Hematopoietic multipotent progenitor cell treated with erythropoietin and hydrocortisone succinate and interleukin-3 and kit ligand, for 4 days (in vitro differentiated cells): ENCODE measurements at regions not wholly inside any gene's neighbourhood (a gene's known extent, or its start where the extent isn't known, plus 50 kb on each side); places are given as distances from the start of the nearest gene placed in this dataset.
A peak's percentile ranks its signal among the peaks of the same experiment; 100 is the strongest.

ENCODE experiments used
- DNase-seq: peaks from one replicate; pipeline ENCODE4 v3.0.0-alpha.2; 2015

GRCh38 chr12:91418221-91419090 is 235.8 kb upstream of the DCN start:
- DNase-seq = no peak

GRCh38 chr12:91417650-91418049 is 235.0 kb upstream of the DCN start:
- no peak for DNase-seq

GRCh38 chr12:91414636-91415035 is 232.0 kb upstream of the DCN start:
- DNase-seq = no peak

- no peak for DNase-seq
These were observed 231.2 kb upstream of the DCN start for GRCh38 chr12:91413581-91414546.

- DNase-seq = no peak
These were observed 224.3 kb upstream of the DCN start for GRCh38 chr12:91406920-91407341.

- DNase-seq = no peak
These were observed 221.8 kb upstream of the DCN start for GRCh38 chr12:91404441-91404840.

- DNase-seq = no peak
These were observed 218.6 kb upstream of the DCN start for GRCh38 chr12:91401190-91401589.

- peak; percentile 61 for DNase-seq
These were observed 217.7 kb upstream of the DCN start for GRCh38 chr12:91400271-91400670.

GRCh38 chr12:91397866-91398532 is 215.4 kb upstream of the DCN start:
- DNase-seq = peak; percentile 35

GRCh38 chr12:91396293-91396692 is 213.7 kb upstream of the DCN start:
- DNase-seq = no peak

- DNase-seq = no peak
These were observed 213.1 kb upstream of the DCN start for GRCh38 chr12:91395628-91396135.

GRCh38 chr12:91394903-91395302 is 212.3 kb upstream of the DCN start:
- no peak for DNase-seq

- no peak for DNase-seq
These were observed 206.0 kb upstream of the DCN start for GRCh38 chr12:91388573-91388972.

- peak; percentile 2 for DNase-seq
These were observed 205.0 kb upstream of the DCN start for GRCh38 chr12:91387461-91388134.

- DNase-seq = no peak
These were observed 202.2 kb upstream of the DCN start for GRCh38 chr12:91384806-91385205.

GRCh38 chr12:91384366-91384765 is 201.7 kb upstream of the DCN start:
- DNase-seq = no peak

GRCh38 chr12:91383099-91383498 is 200.5 kb upstream of the DCN start:
- DNase-seq = no peak

GRCh38 chr12:91382081-91382543 is 199.5 kb upstream of the DCN start:
- peak; percentile 85 for DNase-seq

GRCh38 chr12:91381309-91381804 is 198.7 kb upstream of the DCN start:
- DNase-seq = peak; percentile 77

- no peak for DNase-seq
These were observed 198.0 kb upstream of the DCN start for GRCh38 chr12:91380631-91381030.

GRCh38 chr12:91379051-91379775 is 196.6 kb upstream of the DCN start:
- DNase-seq = no peak
